ENCODE measurements at regions not wholly inside any gene's neighbourhood (a gene's known extent, or its start where the extent isn't known, plus 50 kb on each side); places are given as distances from the start of the nearest gene placed in this dataset.

DNA sequence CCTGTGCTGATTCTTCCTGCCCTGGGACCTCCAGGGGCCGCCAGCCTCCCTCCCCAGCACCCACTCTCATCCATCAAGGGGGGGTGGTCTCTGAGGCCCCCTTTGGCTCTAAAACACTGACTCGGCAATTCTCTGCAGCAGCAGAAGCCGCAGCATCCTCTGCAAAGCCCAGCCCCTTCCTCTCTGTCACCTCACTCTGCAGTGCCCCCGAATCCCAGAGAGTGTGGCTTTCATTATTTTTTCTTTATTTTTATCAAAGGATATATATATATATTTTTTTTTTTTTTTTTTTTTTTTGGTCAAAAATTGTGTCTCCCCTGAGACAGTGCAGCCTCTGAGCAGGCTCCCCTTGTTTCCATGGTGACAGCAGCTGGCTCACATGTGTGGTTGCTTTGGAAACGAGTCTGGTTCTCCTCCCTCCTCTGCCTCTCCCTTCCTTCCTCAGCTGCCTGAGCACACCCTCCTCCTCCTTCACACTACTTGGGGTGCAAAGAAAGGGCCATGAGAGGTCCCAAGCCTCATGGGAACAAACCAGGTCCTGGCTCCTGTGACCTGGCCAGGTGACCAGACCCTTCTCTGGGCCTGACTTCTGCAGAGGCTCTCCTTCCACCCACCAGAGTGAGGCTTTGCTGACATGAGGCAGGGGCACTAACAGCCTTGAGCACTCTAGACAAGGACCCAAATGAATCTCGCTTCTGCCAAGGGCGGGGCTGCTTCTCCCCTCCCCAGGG lies 100.5 kb downstream of the LRRC74A start:
- TF ChIP-seq, protein P1, sequence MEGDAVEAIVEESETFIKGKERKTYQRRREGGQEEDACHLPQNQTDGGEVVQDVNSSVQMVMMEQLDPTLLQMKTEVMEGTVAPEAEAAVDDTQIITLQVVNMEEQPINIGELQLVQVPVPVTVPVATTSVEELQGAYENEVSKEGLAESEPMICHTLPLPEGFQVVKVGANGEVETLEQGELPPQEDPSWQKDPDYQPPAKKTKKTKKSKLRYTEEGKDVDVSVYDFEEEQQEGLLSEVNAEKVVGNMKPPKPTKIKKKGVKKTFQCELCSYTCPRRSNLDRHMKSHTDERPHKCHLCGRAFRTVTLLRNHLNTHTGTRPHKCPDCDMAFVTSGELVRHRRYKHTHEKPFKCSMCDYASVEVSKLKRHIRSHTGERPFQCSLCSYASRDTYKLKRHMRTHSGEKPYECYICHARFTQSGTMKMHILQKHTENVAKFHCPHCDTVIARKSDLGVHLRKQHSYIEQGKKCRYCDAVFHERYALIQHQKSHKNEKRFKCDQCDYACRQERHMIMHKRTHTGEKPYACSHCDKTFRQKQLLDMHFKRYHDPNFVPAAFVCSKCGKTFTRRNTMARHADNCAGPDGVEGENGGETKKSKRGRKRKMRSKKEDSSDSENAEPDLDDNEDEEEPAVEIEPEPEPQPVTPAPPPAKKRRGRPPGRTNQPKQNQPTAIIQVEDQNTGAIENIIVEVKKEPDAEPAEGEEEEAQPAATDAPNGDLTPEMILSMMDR (IDR thresholded peaks at IDR 0.05), result no peak
- TF ChIP-seq ZFX (IDR thresholded peaks at IDR 0.05; ENCODE audit: borderline replicate concordance), result no peak
